ENCODE measurements at regions not wholly inside any gene's neighbourhood (a gene's known extent, or its start where the extent isn't known, plus 50 kb on each side); places are given as distances from the start of the nearest gene placed in this dataset.

DNA sequence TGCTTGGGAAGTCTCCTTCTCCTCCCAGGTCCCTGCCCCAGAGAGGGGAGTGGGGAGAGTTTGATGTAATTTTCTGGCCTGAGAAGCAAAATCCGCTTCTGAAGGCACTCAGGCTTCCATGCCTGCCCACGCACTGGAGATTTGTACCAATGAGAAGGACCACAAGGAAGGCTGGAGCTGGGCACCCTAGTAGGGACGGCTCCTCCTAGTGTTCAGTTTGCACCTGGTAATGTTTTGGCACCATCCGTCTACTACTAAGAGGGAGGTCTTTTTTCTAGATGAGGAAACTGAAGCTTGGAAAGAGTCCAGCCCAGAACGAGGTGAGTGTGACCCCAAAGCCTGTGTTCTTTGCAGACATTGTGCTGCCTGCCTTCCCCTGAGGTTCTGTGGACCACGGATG, 83.6 kb upstream of the NLRP1 start:
- TF ChIP-seq, protein P1, sequence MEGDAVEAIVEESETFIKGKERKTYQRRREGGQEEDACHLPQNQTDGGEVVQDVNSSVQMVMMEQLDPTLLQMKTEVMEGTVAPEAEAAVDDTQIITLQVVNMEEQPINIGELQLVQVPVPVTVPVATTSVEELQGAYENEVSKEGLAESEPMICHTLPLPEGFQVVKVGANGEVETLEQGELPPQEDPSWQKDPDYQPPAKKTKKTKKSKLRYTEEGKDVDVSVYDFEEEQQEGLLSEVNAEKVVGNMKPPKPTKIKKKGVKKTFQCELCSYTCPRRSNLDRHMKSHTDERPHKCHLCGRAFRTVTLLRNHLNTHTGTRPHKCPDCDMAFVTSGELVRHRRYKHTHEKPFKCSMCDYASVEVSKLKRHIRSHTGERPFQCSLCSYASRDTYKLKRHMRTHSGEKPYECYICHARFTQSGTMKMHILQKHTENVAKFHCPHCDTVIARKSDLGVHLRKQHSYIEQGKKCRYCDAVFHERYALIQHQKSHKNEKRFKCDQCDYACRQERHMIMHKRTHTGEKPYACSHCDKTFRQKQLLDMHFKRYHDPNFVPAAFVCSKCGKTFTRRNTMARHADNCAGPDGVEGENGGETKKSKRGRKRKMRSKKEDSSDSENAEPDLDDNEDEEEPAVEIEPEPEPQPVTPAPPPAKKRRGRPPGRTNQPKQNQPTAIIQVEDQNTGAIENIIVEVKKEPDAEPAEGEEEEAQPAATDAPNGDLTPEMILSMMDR (conservative IDR thresholded peaks at IDR 0.05 in 1 of 2, IDR thresholded peaks at IDR 0.05 in 1 of 2; ENCODE audit: extremely low read depth in 1 of 2, insufficient read depth in 1 of 2, low read depth in 1 of 2, low read length in 2 of 2), result peak in 1 of 2 donors; percentile 33
- no peak for TF ChIP-seq EZH2 (IDR thresholded peaks at IDR 0.05; ENCODE audit: borderline replicate concordance, low read length)
